GM11168 (cell line): ENCODE measurements at regions not wholly inside any gene's neighbourhood (a gene's known extent, or its start where the extent isn't known, plus 50 kb on each side); places are given as distances from the start of the nearest gene placed in this dataset.
"Not testable (repeated sequence)": the region's sequence is repeated elsewhere in the genome, so short reads cannot be mapped to it uniquely, and the experiment has no call there.

Source experiments
- in situ Hi-C: fragments of 300-500 bp; cut with MboI; formaldehyde crosslinking; loops from one replicate; pipeline ENCODE4 v1.12.0; 2022; ENCODE audit warnings: low sequenced_read_pairs; ENCODE audit not compliant: unreplicated experiment

- in situ Hi-C loops, result loop anchor here (5.0 kb wide), 1 partner anchor 741 kb away; no protein-coding TSS in a partner anchor
Observed at GRCh38 chr5:39945870-39946269, 521.1 kb upstream of the DAB2 start.

DNA sequence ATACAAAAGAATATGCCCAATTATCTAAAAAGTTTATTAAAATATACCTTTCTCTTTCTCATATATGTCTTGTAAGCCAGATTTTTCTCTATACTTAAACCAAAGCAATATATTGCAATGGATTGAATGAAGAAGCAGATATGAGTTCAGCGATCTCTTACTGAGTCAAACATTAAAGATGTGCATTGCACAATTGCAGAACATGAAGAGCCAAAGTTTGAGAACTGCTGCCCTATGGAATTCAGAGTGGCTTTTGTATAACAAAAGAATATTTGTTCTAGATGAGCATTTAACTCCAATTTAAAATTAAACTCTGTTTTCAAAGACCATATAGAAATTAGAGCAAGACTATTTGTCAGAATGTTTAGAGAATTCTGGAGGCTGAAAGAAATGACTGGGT lies 519.0 kb upstream of the DAB2 start:
- in situ Hi-C loops, result no loop called here

DNA sequence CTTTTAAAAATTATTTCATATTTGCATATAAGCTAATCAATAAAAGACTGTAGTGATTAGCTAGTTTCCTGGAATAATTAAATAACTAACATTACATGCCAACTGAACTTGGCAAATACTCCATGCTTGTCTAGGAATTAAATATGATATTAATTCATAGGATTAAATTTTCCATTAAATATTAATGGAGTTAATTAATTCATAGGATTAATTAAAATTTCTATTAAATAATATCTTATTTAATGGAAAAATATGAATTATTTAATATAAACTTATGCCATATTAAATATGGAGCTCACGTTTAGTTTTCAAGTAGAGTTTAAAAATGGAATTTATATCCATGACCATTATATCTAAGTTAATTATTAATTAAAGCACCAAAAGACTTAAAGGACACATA lies 517.8 kb upstream of the DAB2 start:
- in situ Hi-C loops, result no loop called here

- in situ Hi-C loops, result no loop called here
Observed at GRCh38 chr5:39941416-39941815, 516.6 kb upstream of the DAB2 start.

DNA sequence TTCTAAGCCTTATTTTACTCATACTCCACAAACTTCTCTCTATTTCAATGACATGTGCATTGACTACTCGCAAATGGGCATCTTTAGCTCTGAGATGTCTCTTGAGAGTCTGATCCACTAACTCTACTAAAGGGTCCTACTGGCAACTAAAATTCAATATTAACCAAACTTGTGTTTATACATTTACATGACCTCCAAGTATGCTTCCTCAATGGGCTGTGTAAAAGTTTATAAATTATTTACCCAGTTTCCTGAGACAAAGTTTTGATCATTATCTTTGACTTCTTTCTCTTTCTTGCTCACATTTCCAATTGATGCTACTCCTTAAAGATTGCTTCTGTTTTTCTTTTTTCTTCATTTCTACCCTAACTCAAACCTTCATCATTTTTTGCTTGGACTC lies 510.1 kb upstream of the DAB2 start:
- in situ Hi-C loops, result no loop called here

DNA sequence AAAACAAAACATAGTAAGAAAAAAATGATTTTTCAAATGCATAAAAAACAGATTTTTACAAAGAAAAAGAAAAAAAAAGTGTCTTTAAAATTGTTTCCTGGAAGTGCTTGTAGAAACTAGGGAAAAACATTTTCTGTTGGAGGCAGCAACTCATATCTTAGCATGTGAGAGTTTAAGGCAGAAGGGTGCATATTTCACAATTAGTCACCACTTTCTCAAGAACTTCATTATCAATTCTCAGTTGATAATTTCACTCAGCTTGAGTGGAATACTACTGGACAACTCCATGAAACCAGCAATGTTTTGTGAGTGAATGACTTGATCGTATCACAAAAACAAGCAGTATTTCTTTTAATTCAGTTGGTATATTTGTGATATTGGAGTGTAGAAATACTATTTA lies 508.3 kb upstream of the DAB2 start:
- in situ Hi-C loops, result no loop called here

DNA sequence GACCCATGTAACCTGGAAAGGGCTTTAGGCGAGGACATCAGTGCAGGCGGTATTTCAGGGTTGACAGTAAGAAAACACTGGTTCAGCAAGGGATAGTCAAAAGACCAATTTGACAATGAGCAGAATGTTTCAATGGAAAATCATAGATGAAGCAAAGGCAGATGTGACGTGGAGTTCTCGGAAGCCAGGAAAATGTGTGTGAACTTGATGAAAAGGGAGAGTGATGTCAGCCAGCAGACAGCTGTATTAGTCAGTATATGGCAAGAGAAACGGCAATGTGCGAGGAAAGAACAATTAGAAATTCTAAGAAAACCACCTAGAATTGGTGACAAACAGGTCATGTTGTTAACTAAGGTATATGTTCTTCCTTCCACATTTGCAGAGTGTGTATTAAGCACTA lies 503.9 kb upstream of the DAB2 start:
- in situ Hi-C loops, result no loop called here

DNA sequence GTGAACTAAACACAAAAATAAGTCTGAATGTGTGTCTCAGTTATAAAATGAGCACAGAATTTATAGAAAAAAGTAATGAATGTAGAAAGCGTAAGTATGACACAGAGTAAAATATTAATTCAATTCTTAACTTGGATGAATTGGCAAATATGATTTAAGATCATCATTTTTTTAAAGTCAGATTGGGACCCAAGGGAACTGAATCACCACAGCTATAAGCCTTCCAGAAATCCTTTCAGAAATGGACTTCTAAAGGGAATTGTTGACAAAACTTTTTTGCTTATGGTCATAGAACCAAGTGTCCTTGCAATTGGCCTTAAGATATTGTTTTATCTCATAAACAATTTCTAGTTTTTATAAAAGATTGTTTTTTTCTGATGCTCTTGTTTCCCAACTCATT lies 495.1 kb upstream of the DAB2 start:
- in situ Hi-C loops, result no loop called here

- in situ Hi-C loops, result no loop called here
Observed at GRCh38 chr5:39912906-39913305, 488.1 kb upstream of the DAB2 start.

GRCh38 chr5:39907267-39907951 lies 482.6 kb upstream of the DAB2 start:
- in situ Hi-C loops, result not testable (repeated sequence)

- in situ Hi-C loops, result no loop called here
Observed at GRCh38 chr5:39906146-39906545, 481.4 kb upstream of the DAB2 start.

- in situ Hi-C loops, result no loop called here
Observed at GRCh38 chr5:39905356-39905755, 480.6 kb upstream of the DAB2 start.

GRCh38 chr5:39902626-39903025 lies 477.8 kb upstream of the DAB2 start:
- in situ Hi-C loops, result no loop called here

DNA sequence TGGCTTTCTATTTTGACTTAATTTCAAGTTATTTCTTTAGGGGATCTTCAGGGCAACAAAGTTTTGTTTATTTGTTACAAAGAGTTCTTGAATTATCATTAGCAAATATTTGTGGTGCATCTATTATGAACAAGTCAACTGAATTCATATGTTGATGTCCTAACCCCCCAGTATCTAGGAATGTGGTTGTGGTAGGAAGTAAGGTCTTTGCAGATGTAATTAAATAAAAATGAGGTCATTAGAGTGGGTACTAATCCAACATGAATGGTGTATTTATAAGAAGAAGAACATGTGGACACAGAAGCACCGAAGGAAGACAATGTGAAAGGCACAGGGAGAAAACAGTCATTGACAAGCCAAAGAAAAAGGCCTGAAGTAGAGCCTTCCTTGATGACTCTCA lies 474.0 kb upstream of the DAB2 start:
- in situ Hi-C loops, result no loop called here

GRCh38 chr5:39896706-39897105 lies 471.9 kb upstream of the DAB2 start:
- in situ Hi-C loops, result no loop called here

GRCh38 chr5:39896104-39896503 lies 471.3 kb upstream of the DAB2 start:
- in situ Hi-C loops, result no loop called here

DNA sequence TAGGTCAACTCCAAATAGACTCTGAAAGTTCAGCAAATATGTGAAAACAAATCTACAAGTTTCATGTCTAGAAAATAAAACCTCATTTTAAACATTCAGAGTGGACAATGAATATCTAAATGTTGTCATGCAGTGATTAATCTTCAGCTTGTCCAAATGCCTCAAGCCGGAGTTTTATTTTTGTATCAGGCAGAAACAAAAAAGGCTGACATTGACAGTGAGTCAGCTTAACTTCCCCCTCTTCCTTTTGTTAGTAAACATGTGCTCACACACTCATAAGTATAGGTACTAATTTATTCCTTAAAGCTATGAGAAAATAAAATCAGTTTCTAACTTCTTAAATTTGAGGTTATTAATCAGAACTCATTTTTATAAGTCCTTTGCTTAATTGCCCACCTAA lies 467.9 kb upstream of the DAB2 start:
- in situ Hi-C loops, result no loop called here

GRCh38 chr5:39891376-39891775 lies 466.6 kb upstream of the DAB2 start:
- in situ Hi-C loops, result no loop called here

DNA sequence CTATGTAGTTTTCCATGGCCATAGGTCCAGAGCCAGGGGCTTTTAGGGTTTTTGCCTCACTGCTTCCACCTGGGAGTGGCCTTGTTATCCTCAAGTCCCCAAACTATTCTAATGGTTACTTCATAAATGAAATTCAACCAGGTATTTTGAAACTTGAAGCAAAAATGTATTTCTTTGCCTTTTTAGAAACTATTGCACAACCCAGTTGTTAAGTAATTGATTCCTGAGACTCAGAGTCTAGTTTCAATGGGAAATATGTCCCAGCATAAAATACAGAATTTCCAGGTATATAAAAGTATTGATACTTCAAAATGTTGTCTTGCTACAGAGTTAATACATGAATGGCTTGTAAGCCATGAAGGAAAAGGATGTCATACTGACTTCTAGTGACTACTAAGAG lies 456.2 kb upstream of the DAB2 start:
- in situ Hi-C loops, result no loop called here

GRCh38 chr5:39877479-39877878 lies 452.7 kb upstream of the DAB2 start:
- in situ Hi-C loops, result no loop called here

GRCh38 chr5:39876146-39876545 lies 451.4 kb upstream of the DAB2 start:
- in situ Hi-C loops, result no loop called here

DNA sequence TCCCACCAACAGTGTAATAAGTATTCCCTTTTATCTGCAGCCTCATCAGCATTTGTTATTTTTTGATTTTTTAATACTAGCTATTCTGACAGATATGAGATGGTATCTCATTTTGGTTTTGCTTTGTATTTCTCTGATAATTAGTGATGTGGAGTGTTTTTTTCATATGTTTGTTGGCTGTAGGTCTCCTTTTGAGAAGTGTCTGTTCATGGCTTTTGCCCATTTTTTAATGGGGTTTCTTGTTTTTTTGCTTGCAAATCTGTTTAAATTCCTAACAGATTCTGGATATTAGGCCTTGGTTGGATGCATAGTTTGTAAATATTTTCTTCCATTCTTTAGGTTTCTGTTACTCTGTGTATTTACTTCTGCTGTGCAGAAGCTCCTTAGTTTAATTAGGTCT lies 445.4 kb upstream of the DAB2 start:
- in situ Hi-C loops, result no loop called here

GRCh38 chr5:39869396-39869795 lies 444.6 kb upstream of the DAB2 start:
- in situ Hi-C loops, result no loop called here
